IMR-90 (cell line): ENCODE measurements at regions not wholly inside any gene's neighbourhood (a gene's known extent, or its start where the extent isn't known, plus 50 kb on each side); places are given as distances from the start of the nearest gene placed in this dataset.

ENCODE experiments used
- ATAC-seq: fragments of 200-7000 bp; cut with Tn5 transposase; 2 replicates; pipeline ENCODE4 v1.9.1; 2020; ENCODE audit warnings: low read depth, mild to moderate bottlenecking, moderate library complexity
- BruUV-seq: library from RNA; stranded (reverse); fragments of 400-500 nt; replicated peaks from 2 replicates; lab custom pipeline; 2021; lab: Mats Ljungman, UMichigan
- CTCF ChIA-PET: fragments of 300-600 bp; formaldehyde crosslinking; extraction: SDS; loops from one replicate; lab custom pipeline; 2021; ENCODE audit warnings: antibody characterized with exemption; lab: Yijun Ruan, JAX
- POLR2A ChIA-PET: fragments of 300-600 bp; sonication (Branson Sonifier 250); formaldehyde crosslinking; loops from one replicate; lab custom pipeline; 2022; ENCODE audit warnings: antibody characterized with exemption; ENCODE audit not compliant: unreplicated experiment; lab: Charles Lee
- DNase-seq: peaks from one replicate; pipeline ENCODE4 v3.0.0; 2013
- H2AFZ ChIP-seq: replicated peaks from 2 replicates; pipeline ENCODE3; 2013; ENCODE audit warnings: low read length, mild to moderate bottlenecking; ENCODE audit not compliant: poor library complexity
- H2AK5ac ChIP-seq: 2 replicates; pipeline ENCODE4 v1.6.1; 2013; ENCODE audit warnings: low read depth, low read length, inconsistent platforms
- H2AK9ac ChIP-seq: replicated peaks from 2 replicates; pipeline ENCODE3; 2013; ENCODE audit warnings: mild to moderate bottlenecking, low read depth, low read length, moderate library complexity; ENCODE audit not compliant: poor library complexity
- H2BK120ac ChIP-seq: 2 replicates; pipeline ENCODE4 v1.6.1; 2013; ENCODE audit warnings: low read depth, low read length, inconsistent platforms
- H2BK15ac ChIP-seq: 3 replicates; pipeline ENCODE4 v1.6.1; 2013; ENCODE audit warnings: low read depth, low read length, inconsistent platforms
- H2BK20ac ChIP-seq: 2 replicates; pipeline ENCODE4 v1.6.1; 2013; ENCODE audit warnings: low read depth, mild to moderate bottlenecking, inconsistent platforms, low read length, moderate library complexity
- H2BK5ac ChIP-seq: 2 replicates; pipeline ENCODE4 v1.6.1; 2013; ENCODE audit warnings: mild to moderate bottlenecking, low read depth, low read length, inconsistent platforms; ENCODE audit not compliant: poor library complexity, severe bottlenecking
- H3K14ac ChIP-seq: replicated peaks from 2 replicates; pipeline ENCODE4 v1.6.1; 2013; ENCODE audit warnings: low read depth, low read length, inconsistent platforms
- H3K18ac ChIP-seq: 2 replicates; pipeline ENCODE4 v1.6.1; 2013; ENCODE audit warnings: low read depth, low read length, control low read depth
- H3K23ac ChIP-seq: 2 replicates; pipeline ENCODE4 v1.6.1; 2013; ENCODE audit warnings: low read depth, low read length, inconsistent platforms
- H3K27ac ChIP-seq: 2 replicates; pipeline ENCODE4 v1.5.1; 2013; ENCODE audit warnings: mild to moderate bottlenecking, control low read depth, low read length; ENCODE audit not compliant: insufficient read depth
- H3K27me3 ChIP-seq: 2 replicates; pipeline ENCODE4 v1.6.1; 2013; ENCODE audit warnings: low read length; ENCODE audit not compliant: control insufficient read depth, insufficient read depth
- H3K36me3 ChIP-seq: 2 replicates; pipeline ENCODE4 v1.6.1; 2013; ENCODE audit warnings: low read length, mixed read lengths; ENCODE audit not compliant: control insufficient read depth, insufficient read depth
- H3K4ac ChIP-seq: 2 replicates; pipeline ENCODE4 v1.6.1; 2013; ENCODE audit warnings: low read depth, low read length, inconsistent platforms
- H3K4me1 ChIP-seq: 2 replicates; pipeline ENCODE4 v1.6.1; 2013; ENCODE audit warnings: low read length, mixed read lengths; ENCODE audit not compliant: control insufficient read depth, insufficient read depth
- H3K4me2 ChIP-seq: 2 replicates; pipeline ENCODE4 v1.6.1; 2013; ENCODE audit warnings: low read depth, mild to moderate bottlenecking, control low read depth, low read length, moderate library complexity
- H3K4me3 ChIP-seq: 2 replicates; pipeline ENCODE4 v1.5.1; 2013; ENCODE audit warnings: low read depth, mild to moderate bottlenecking, control low read depth, low read length, moderate library complexity; ENCODE audit not compliant: insufficient read depth
- H3K56ac ChIP-seq: 2 replicates; pipeline ENCODE4 v1.6.1; 2013; ENCODE audit warnings: low read length, inconsistent platforms; ENCODE audit not compliant: insufficient read depth; ENCODE audit errors: extremely low read depth
- H3K79me1 ChIP-seq, 2 experiments: 2 replicates each; pipeline ENCODE4 v1.6.1; 2013; ENCODE audit warnings: low read length in 2 of 2, inconsistent platforms in 1 of 2, low read depth in 1 of 2
- H3K9ac ChIP-seq: 2 replicates; pipeline ENCODE4 v1.6.1; 2013; ENCODE audit warnings: low read depth, low read length, control low read depth
- H3K9me1 ChIP-seq: 2 replicates; pipeline ENCODE4 v1.6.1; 2013; ENCODE audit warnings: low read length, inconsistent platforms; ENCODE audit not compliant: insufficient read depth
- H3K9me3 ChIP-seq: 2 replicates; pipeline ENCODE4 v1.6.1; 2013; ENCODE audit warnings: low read length; ENCODE audit not compliant: control insufficient read depth, insufficient read depth
- H4K20me1 ChIP-seq: 2 replicates; pipeline ENCODE4 v1.6.1; 2013; ENCODE audit warnings: low read length, inconsistent platforms; ENCODE audit not compliant: insufficient read depth
- H4K5ac ChIP-seq: 2 replicates; pipeline ENCODE4 v1.6.1; 2013; ENCODE audit warnings: mild to moderate bottlenecking, low read depth, low read length, control low read depth
- H4K8ac ChIP-seq, 2 experiments: 2 replicates each; pipeline ENCODE4 v1.6.1; 2013; ENCODE audit warnings: low read depth in 2 of 2, low read length in 2 of 2, control low read depth in 1 of 2, inconsistent platforms in 1 of 2
- H4K91ac ChIP-seq: 2 replicates; pipeline ENCODE4 v1.6.1; 2013; ENCODE audit warnings: low read depth, low read length, inconsistent platforms; ENCODE audit not compliant: insufficient read depth
- BHLHE40 ChIP-seq: fragments of 150-350 bp; IDR thresholded peaks from 2 replicates; pipeline ENCODE4 v1.6.1; 2016; ENCODE audit warnings: mild to moderate bottlenecking, low read depth, low read length
- CEBPB ChIP-seq: IDR thresholded peaks from 2 replicates; pipeline ENCODE4 v1.6.1; 2012; ENCODE audit warnings: low read depth, low read length, improper control_type of control experiment
- CHD1 ChIP-seq: IDR thresholded peaks from 2 replicates; pipeline ENCODE4 v1.6.1; 2012; ENCODE audit warnings: low read depth, low read length, improper control_type of control experiment
- FOS ChIP-seq: fragments of 150-350 bp; IDR thresholded peaks from 2 replicates; pipeline ENCODE4 v1.6.1; 2016; ENCODE audit warnings: low read depth, low read length
- MAFK ChIP-seq: IDR thresholded peaks from 2 replicates; pipeline ENCODE4 v1.6.1; 2012; ENCODE audit warnings: low read depth, low read length, improper control_type of control experiment
- MAZ ChIP-seq: IDR thresholded peaks from 2 replicates; pipeline ENCODE4 v1.6.1; 2012; ENCODE audit warnings: low read depth, mild to moderate bottlenecking, low read length, improper control_type of control experiment, moderate library complexity, borderline replicate concordance
- MXI1 ChIP-seq: IDR thresholded peaks from 2 replicates; pipeline ENCODE4 v1.6.1; 2012; ENCODE audit warnings: low read depth, mild to moderate bottlenecking, low read length, moderate library complexity, borderline replicate concordance
- NFE2L2 ChIP-seq: fragments of 150-350 bp; IDR thresholded peaks from 2 replicates; pipeline ENCODE4 v1.6.1; 2016; ENCODE audit warnings: low read depth, mild to moderate bottlenecking, low read length
- POLR2A ChIP-seq: IDR thresholded peaks from 2 replicates; pipeline ENCODE4 v1.6.1; 2012; ENCODE audit warnings: mild to moderate bottlenecking, low read depth, low read length
- RAD21 ChIP-seq: IDR thresholded peaks from 2 replicates; pipeline ENCODE4 v1.6.1; 2012; ENCODE audit warnings: low read length, improper control_type of control experiment
- RCOR1 ChIP-seq: IDR thresholded peaks from 2 replicates; pipeline ENCODE4 v1.6.1; 2012; ENCODE audit warnings: mild to moderate bottlenecking, low read length, improper control_type of control experiment; ENCODE audit not compliant: insufficient replicate concordance
- RFX5 ChIP-seq: IDR thresholded peaks from 2 replicates; pipeline ENCODE4 v1.8.0; 2012; ENCODE audit warnings: low read depth, mild to moderate bottlenecking, low read length, moderate library complexity
- SMC3 ChIP-seq: fragments of 150-350 bp; IDR thresholded peaks from 2 replicates; pipeline ENCODE4 v1.6.1; 2016; ENCODE audit warnings: low read depth, mild to moderate bottlenecking, antibody characterized with exemption, low read length, moderate library complexity
- WGBS, 2 experiments: methylation state at CpG; one replicate each; pipeline versions ENCODE4 v1.1.5 to v1.1.7; 2013; ENCODE audit warnings: missing lambda C conversion rate in 2 of 2; ENCODE audit not compliant: insufficient read length in 1 of 2; ENCODE audit errors: extremely low coverage in 2 of 2; 5-methylcytosine and 5-hydroxymethylcytosine counted together
- dilution Hi-C: fragments of 300-500 bp; cut with HindIII; formaldehyde crosslinking; loops from one replicate; pipeline ENCODE4 v1.14.3; 2018; ENCODE audit warnings: low sequenced_read_pairs; ENCODE audit not compliant: unreplicated experiment
- in situ Hi-C: fragments of 300-500 bp; cut with MboI; formaldehyde crosslinking; loops from 3 replicates; pipeline ENCODE4 v1.14.3; 2019; ENCODE audit warnings: low sequenced_read_pairs, inconsistent platforms, mixed read lengths
- intact Hi-C: fragments of 100-400 bp; cut with micrococcal nuclease; formaldehyde crosslinking; loops from 2 replicates; pipeline ENCODE4 v1.10.0; 2022
- TF ChIP-seq, protein P1 (sequence below): conservative IDR thresholded peaks from 2 replicates; pipeline ENCODE4 v1.5.1; 2012; ENCODE audit warnings: mild to moderate bottlenecking, low read depth, low read length, improper control_type of control experiment
- TF ChIP-seq, protein P2 (sequence below): fragments of 150-350 bp; IDR thresholded peaks from 2 replicates; pipeline ENCODE4 v1.6.1; 2017; ENCODE audit warnings: mild to moderate bottlenecking, antibody characterized with exemption, low read length, low read depth
- TF ChIP-seq, protein P3 (sequence below): fragments of 150-350 bp; IDR thresholded peaks from 2 replicates; pipeline ENCODE4 v1.6.1; 2016; ENCODE audit warnings: low read depth, mild to moderate bottlenecking, low read length, moderate library complexity, borderline replicate concordance

DNA sequence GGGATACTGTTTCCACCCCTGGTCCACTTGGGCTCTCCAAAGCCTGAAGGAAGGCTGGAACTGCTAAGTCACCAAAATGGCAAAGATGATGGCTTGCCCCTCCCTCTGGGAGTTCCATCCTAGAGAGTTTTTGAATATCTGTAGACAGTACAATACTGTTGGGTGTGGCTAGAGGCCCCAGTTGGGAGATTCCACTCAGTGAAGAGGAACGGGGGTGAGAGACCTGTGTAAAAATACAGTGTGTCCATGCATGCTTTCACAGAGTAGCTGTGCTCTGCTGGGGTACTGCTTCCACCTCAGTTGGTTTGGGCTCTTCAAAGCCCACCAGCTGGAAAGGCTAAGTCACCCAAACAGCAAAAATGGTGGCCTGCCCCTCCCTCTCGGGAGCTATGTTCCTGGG, 109.8 kb upstream of the APOOL start:
- Histone ChIP-seq H2AK9ac (no peak overlapping the region), H3K9me3 (no peaks in the 10 kb centered on the region), H2BK5ac (no peak overlapping the region), H3K18ac (no peak overlapping the region), H3K4ac (no peak overlapping the region), H3K23ac (no peak overlapping the region), H4K8ac (no peak overlapping the region), H2BK15ac (no peak overlapping the region), H4K20me1 (no peaks in the 10 kb centered on the region), H3K14ac (no peak overlapping the region), H2AK5ac (no peak overlapping the region), H3K4me1 (no peaks in the 10 kb centered on the region), H3K56ac (no peak overlapping the region), H2BK120ac (no peak overlapping the region), H4K5ac (no peak overlapping the region), H3K4me2 (no peak overlapping the region), H2BK20ac (no peak overlapping the region), H3K4me3 (no peak overlapping the region), H3K36me3 (no peaks in the 10 kb centered on the region), H3K9me1 (no peaks in the 10 kb centered on the region), H2AFZ (no peak overlapping the region), H3K27ac (no peak overlapping the region), H4K91ac (no peak overlapping the region), H3K9ac (no peak overlapping the region), H3K27me3 (no peaks in the 10 kb centered on the region), H3K79me1 (no peaks in the 10 kb centered on the region)
- BruUV-seq: no TSS peak
- POLR2A ChIA-PET: no interaction called here
- intact Hi-C loops: no loop called here
- in situ Hi-C loops: no loop called here
- ATAC-seq (no peak), DNase-seq (no peak)
- TF ChIP-seq SMC3 (no peak), CHD1 (no peak), POLR2A (no peak), MXI1 (no peak), MAZ (no peak), RCOR1 (no peak), FOS (no peak), NFE2L2 (no peak), CEBPB (no peak), RFX5 (no peak), RAD21 (no peak), MAFK (no peak), BHLHE40 (no peak)
- TF ChIP-seq, protein P1, sequence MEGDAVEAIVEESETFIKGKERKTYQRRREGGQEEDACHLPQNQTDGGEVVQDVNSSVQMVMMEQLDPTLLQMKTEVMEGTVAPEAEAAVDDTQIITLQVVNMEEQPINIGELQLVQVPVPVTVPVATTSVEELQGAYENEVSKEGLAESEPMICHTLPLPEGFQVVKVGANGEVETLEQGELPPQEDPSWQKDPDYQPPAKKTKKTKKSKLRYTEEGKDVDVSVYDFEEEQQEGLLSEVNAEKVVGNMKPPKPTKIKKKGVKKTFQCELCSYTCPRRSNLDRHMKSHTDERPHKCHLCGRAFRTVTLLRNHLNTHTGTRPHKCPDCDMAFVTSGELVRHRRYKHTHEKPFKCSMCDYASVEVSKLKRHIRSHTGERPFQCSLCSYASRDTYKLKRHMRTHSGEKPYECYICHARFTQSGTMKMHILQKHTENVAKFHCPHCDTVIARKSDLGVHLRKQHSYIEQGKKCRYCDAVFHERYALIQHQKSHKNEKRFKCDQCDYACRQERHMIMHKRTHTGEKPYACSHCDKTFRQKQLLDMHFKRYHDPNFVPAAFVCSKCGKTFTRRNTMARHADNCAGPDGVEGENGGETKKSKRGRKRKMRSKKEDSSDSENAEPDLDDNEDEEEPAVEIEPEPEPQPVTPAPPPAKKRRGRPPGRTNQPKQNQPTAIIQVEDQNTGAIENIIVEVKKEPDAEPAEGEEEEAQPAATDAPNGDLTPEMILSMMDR: no peak
- TF ChIP-seq, protein P2, sequence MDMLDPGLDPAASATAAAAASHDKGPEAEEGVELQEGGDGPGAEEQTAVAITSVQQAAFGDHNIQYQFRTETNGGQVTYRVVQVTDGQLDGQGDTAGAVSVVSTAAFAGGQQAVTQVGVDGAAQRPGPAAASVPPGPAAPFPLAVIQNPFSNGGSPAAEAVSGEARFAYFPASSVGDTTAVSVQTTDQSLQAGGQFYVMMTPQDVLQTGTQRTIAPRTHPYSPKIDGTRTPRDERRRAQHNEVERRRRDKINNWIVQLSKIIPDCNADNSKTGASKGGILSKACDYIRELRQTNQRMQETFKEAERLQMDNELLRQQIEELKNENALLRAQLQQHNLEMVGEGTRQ: no peak
- TF ChIP-seq, protein P3, sequence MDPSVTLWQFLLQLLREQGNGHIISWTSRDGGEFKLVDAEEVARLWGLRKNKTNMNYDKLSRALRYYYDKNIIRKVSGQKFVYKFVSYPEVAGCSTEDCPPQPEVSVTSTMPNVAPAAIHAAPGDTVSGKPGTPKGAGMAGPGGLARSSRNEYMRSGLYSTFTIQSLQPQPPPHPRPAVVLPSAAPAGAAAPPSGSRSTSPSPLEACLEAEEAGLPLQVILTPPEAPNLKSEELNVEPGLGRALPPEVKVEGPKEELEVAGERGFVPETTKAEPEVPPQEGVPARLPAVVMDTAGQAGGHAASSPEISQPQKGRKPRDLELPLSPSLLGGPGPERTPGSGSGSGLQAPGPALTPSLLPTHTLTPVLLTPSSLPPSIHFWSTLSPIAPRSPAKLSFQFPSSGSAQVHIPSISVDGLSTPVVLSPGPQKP: no peak
- dilution Hi-C loops: no loop called here
- WGBS, 2 experiments: no CpG with 5 or more reads among the region's 2 CpGs
- CTCF ChIA-PET: no interaction called here
